NOMO-1 (cell line): ENCODE measurements at regions not wholly inside any gene's neighbourhood (a gene's known extent, or its start where the extent isn't known, plus 50 kb on each side); places are given as distances from the start of the nearest gene placed in this dataset.
A peak's percentile ranks its signal among the peaks of the same experiment; 100 is the strongest.

Source experiments
- DNase-seq, 2 experiments: peaks; one replicate each; lab custom pipeline; 2025; ENCODE audit not compliant: unreplicated experiment in 2 of 2; lab: John Stamatoyannopoulos, UW

DNA sequence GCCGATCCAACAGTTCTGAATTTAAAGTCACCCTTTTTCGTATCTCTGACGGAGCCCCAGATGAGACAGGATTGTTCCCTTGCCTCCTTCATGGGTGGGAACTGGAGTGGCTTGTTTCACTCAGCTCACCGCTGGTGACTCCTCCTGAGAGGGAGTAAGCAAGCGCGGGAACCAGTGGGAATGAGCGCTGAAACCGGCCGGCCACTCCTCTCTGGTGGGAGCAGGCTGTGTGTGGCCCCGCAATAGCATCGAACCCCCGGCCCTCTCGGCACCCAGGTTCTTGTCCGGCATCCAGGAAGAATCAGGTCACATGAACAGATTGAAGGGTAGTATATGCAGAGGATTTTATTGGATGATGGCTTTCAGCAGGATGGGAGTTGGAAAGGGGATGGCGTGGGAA is 1211.6 kb upstream of the PCDH20 start:
- no peak for DNase-seq

DNA sequence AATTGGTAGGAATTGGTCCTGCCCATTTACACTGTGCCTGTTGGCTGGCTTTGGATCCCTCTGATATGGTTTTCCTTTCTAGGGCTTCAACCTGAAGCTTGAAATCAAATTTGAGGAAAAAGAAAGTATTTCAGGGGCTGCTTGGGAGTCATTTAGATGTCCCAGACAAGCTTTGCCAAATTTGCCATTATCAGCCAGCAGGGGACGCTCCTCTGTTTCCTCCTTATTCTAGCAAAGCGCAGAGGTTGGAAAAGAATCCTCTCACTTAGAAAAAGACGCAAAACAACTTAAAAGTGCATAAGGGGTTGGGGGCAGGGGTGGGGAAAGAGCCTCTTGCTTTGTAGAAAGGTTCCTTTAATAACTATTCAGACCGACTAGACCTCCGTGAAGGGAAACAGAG is 1211.1 kb upstream of the PCDH20 start:
- DNase-seq: no peak

DNA sequence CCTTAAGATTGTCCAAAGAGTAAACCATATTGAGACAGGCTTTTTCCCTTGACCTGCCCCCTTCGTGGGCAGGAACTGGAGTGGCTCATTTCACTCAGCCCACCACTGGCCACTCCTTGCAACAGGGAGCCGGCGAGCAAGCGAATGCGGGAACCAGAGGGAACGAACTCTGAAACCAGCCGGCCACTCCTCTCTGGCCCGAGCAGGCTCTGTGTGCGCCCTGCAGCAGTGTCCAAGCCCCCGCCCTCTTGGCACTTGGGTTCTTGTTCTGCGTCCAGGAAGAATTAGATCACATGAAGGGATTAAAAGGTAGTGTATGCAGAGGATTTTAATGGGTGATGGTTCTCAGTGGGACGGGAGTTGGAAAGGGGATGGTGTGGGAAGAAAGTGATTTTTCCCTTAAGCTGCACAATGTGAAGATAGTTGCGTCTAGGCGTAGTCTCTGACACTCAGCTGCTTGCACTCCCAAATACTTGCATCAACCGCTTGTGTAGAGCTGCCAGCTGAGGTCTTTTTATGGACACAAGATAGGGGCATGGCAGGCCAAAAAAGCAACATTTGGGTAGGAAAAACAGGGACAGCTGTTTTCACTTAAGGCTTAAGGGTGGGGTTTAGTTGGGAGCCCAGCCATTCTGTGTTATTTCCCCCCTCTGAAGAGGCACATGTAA is 1209.7 kb upstream of the PCDH20 start:
- no peak for DNase-seq

DNA sequence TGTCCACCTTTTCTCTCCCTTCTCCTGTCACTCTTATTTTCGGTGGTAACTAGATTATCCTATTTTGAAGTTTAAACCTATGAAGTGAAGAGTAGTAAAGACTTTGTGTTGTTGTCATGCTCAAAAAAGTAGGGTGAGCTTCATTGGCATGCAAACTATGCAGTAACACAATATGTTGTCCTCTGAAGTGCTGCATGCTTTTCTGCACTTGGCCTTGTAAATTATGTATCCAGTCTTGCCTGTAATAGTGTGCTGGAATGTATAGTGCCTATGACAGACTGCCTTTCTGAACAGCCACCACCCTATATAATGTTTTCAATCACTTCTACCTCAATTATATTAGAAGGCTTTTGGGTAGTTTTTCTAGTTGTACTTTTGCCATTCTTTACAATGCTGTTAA is 1198.2 kb upstream of the PCDH20 start:
- no peak for DNase-seq

DNA sequence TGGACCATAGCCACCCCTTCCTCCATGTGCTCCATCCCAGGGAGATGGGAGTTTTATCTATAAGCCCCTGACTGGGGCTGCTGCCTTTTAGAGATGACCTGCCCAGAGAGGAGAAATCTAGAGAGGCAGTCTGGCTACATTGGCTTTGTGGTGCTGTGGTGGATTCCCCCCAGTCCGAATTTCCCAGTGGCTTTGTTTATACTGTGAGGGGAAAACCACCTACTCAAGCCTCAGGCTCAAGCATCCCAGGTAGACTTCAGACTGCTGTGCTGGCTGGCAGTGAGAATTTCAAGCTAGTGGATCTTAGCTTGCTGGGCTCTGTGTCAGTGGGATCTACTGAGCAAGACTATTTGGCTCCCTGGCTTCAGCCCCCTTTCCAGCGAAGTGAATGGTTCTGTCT is 1195.7 kb upstream of the PCDH20 start:
- no peak for DNase-seq

DNA sequence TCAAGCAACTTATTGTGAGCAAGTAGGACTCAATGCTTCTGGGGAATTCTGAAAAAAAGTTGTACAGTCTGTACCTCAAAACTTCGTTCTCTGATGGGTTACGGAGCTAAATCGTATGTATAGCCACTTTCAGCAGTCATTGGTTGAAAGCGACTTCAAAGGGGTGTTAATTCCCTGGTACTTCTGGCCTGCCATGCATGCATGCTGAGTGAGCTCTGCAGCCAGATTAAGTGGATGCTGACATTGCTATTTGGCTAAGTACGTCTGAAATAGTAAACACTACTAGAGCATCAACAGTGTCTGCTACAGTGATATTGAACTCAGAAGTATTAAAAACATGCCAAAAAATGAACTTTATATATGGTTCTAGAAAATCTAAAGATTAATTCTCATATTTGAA is 1183.1 kb upstream of the PCDH20 start:
- no peak for DNase-seq

DNA sequence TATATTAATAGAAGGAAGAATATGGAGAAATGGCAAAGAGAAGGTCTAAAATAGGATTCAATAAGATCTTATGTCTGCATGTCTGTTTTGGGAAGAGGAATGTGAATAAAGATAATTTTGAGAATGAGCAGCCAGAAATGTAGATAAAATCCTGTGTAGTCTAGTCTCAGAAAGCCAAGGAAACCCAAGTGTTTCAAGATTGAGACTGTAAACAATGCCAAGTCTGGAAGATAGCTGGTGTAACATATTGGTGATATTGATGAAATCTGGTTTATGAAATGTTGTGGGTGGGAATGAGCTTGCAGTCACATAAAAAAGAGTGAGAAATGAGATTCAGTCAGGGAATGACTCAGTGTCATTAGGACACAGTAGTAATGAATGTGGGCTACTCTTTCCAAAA is 1180.3 kb upstream of the PCDH20 start:
- no peak for DNase-seq

DNA sequence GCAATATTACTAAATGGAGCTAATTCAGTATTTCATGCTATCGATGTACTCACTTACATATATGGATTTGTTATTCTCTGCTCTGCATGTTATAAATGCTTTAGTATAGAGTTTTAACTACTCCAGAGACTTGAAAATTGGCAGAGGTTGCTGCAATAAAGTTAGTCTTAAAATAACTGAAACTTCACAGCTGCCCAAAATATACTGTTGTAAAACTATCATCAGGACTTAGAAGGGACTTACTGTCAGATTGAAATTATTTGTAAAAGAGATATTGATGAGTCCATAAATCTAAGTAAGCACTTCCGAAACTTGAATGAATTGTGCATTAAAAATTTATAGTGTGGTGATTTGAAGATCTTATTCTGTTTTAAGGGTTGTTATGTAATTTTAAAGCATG is 1178.2 kb upstream of the PCDH20 start:
- DNase-seq: no peak

DNA sequence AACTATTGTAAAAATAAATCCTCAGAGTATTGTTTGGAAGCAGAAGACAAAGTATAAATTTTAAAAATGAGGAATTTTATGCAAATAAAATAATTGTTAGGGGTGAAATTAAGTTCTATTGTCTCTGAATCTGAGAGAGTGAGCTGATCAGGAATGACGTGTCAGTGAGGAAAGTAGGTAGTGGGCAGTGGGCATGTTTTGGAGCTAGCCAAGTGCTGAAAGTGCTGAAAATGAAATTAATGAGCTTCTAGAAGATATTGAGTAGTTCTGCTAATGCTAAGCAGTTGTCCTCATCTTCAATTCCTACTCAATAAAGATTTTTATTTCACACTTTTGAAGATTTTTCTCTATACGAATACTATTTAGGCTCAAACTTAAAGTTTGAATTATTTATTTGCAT is 1167.8 kb upstream of the PCDH20 start:
- DNase-seq: no peak

DNA sequence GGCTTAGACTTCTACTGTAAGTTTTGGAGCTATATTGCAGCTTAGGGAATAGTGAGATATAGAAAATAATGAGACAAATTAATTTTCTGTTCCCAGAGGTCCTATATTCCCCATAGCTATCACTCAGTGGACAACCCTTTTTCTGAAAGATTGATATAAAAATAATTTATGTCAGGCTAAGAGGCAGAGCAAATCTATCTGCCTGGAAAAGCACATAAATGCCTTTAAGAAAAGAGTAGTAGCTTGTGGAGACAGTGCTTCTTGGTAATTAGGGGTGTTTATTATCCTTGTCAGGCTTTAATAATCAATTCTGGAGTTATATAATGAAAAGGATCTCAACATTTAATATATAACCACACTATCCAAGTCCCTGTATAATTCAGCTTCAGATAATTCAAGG is 1162.8 kb upstream of the PCDH20 start:
- no peak for DNase-seq

DNA sequence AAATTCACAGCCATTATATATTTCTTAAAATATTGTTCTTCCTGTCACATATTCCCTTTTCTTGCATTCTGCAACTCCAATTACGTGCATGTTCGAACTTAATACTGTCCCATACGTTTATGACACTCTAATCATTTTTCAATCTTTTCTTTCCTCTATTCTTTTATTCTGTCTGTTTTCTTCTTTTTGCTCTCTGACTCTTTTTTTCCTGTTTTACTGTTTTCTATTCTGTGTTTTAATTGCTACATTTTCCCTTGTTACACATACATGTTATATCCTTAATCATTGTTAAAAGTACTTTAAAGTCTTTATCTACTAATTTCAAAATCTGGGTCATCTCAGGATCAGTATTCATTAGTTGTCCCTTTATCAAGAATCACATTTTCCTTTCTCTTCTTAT is 1149.1 kb upstream of the PCDH20 start:
- DNase-seq: no peak

DNA sequence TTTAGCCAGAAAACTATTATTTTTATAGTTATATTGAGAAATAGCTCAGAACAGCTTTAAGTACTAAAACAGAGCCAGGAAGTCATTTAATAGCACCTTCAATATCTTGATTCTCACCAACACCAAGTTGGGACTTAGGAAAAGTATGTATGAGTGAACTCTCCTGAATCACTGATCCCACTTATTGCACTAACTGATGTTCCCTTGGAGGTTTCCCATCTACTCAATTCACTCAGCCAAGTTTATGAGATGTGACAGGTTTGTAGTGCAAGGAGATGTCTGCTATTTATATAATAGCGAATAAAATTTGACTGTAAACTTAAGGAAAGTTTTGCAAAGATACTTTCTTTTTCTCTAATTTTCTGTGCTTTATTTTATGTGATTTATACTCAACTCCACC is 1147.6 kb upstream of the PCDH20 start:
- no peak for DNase-seq

DNA sequence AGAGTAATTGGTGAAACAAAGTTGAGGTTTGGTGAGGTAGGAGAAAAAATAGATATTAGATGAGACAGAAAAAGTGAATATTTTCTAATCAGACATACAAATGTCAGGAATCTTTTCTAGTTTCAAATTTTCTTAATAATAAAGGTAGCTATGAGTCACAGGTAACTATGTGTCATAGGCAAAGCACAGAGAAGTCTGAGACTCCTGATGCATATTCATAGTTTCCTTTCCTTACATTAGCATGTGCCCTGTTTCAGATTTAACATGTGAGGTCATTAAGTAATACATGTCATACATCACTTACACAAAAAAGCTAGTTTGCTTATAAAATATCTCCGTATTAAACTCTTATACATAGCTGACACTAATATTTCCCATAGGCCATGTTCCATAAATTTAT is 1141.3 kb upstream of the PCDH20 start:
- no peak for DNase-seq

DNA sequence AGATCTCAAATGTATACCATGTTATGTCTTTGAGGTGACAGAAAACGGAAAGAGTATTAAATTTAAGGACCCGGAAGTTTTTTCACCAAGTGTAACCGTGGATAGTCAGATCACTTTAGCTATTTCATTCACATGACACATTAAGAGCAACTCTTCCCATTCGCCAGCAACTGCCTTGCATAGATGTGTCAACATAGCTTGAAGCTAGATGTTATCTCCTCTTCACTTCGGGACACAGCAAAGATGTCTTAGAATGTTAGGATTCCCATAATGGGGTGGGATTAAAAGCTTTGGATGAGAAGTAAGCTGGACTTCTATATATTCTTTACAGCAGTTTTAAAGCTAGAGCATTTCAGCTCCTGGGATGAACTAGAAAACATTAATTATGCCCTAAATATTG is 1135.9 kb upstream of the PCDH20 start:
- DNase-seq: no peak

DNA sequence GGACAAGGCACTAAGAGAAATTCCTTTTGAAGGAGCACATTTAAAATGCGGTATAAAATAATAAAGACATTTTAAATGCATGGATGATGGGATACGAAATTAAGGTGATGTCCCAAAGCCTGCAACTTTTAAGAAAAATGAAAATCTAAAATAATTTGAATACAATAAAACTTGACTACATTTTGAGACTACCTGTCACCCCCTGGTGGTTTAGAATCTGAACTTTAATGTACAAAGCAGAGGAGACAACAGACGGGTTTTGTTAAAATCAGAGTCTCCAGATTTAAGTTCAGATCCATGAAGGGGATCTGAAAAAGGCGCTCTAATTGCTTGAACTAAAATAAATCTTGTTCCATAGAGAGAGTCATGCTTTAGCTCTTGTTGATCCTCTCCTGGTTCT is 1129.3 kb upstream of the PCDH20 start:
- no peak for DNase-seq

DNA sequence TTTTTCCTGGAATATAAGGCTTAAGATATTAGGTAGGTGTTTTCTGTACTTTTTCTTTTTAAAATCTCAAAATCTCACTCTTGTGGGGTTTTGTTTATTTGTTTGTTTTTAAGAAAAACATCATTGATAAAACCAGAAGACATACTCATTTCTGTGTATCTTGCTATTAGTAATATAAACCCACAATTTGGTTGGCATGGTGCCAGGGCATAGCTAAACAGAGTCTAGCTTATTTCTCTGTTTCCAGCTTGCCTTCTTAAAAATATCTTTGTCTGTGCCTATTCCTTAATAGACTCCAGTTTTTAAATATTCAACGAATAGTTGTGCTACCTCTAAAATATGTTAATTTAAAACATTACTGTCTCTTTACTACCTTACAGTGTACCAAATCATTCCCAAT is 1121.9 kb upstream of the PCDH20 start:
- DNase-seq: no peak

DNA sequence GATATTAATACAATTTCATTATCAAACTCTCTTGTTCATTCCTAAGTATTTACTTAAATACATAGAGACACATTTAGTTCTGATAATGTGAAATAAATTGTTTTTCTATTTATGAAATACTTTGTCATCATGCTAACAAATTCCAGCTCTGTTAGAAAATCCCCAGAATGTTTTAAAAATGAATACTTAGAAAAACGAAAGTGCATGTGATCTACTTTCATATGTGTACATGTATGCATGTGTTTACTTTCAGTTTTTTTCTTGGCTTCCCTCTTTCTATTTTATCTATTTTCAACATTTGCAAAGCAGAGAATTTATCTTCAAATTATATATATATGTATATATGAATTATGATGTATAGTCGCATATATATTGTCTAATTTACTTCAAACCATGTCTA is 1110.0 kb upstream of the PCDH20 start:
- no peak for DNase-seq

DNA sequence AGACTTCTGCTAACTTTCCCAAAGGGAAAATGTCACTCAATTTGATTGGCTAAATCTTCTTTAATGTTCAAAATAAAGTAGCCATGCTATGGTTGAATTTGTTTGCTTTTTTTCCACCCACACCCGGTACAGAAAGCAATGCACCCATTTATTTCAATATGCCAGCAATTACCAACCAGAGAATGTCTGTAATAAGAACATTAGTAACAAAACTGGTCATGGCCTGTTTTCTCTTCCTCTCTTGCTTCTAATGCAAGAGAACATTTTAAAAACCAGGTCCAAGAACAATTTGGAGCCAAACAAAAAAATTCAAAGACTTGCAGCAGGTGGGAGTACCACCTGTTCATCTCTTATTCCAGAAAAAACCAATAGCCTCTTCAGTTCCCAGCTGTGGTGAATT is 1108.8 kb upstream of the PCDH20 start:
- DNase-seq: no peak

DNA sequence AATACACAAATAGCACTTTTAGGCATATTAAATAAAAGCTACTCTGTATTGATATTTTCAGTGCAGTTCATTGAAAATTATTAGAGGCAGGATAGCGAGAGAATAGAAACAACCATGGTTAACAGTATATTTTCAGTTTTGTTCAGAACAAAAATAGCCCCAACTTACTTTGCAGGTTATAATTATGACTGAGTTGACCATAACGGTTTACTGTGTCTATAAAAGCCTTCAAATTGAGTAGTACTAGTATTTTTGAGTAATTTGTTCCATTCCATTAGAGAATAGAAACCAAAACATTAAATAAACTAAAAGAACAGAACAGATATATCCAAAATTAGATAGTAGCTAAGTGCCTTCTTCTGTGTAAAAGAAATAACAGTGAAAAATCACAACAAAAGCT is 1108.4 kb upstream of the PCDH20 start:
- DNase-seq: no peak

DNA sequence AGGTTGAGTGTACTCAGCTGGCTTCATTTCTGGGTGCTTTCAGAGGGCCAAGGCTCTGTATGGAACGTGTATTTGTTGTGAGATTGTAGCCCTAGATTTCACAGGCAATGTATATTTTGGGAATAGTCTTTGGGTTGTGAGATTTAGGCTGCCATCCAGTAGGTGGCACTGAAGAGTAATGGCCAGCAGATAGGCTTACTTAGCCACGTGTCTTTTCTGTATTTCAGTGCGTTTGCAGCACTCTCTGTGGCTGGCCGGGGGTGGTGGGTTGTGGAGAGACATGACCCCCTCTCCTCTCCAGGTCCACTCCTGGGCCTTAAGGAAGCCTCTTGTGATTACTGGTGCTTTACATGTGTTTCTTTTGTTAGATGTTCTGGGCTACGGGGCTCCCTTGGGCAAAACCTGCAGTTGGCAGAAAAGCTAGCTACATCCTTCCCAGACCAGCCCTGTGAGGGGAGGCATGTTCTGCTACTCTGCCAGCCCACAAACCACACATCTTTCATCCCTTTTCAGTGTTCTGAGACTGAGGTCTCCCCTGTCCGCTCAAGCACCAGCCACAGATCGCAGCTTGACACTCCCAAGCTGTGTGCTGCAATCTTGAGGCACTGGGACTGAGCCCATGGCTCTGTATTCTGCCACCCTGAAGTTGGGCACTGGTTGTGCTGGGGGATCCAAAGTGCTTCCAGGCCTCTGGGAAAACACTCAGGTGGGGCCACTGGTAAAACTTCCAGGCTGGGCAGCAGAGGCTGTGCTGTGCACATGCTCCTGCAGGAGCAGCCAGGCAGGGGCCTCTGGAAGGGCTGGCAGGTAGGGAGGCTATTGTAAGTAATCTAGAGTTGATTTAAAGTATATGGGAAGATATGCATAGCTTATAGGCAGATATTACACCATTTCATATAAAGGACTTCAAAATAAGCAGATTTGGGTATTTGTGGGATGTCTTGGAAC is 1096.8 kb upstream of the PCDH20 start:
- DNase-seq: peak; percentile 44 to 46

DNA sequence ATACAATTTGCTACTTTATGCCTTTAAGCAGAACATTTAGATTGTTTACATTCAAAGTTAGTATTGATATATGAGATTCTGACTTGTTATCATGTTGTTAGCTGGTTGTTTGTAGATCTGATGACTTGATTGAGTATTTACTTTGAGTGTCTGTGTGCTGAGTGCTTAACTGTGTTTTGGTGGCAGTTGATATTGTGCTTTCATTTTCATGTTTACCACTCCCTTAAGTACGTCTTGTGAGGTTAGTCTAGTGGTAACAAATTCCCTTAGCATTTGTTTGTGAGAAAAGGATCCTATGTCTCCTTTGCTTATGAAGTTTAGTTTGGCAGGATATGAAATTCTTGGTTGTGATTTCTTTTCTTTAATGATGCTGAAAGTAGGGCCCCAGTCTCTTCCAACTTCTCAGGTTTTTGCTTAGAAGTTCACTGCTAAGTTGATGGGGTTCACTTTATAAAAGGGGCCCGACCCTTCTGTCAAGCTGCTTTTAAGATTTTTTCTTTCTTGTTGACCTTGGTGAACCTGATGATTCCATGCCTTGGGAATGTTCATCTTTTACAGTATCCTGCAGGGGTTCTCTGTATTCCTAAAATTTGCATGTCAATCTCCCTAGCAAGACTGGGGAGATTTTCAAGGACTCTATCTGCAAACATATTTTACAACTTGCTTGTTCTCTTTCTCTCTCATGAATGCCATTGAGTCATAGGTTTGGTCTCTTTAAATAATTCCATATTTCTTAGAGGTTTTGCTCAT is 1095.4 kb upstream of the PCDH20 start:
- DNase-seq: no peak

DNA sequence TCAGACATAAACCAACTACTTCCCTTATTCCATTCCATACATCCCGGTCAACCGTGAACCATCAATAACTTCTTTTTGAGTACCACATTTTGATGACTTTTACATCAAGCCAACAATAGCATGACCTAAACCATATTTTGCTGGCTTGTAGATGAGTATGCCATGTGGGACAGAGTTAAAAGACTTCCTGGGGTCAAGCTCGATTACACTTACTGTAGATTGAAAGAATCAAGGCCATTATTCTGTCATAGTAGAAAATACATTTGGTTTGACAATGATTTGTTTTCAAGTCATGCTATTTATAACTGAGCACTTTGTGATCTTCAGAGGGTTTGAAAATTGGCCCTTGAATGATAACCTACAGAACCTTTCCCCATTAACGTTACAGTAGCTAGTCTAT is 1086.9 kb upstream of the PCDH20 start:
- no peak for DNase-seq
